ENCODE measurements at regions not wholly inside any gene's neighbourhood (a gene's known extent, or its start where the extent isn't known, plus 50 kb on each side); places are given as distances from the start of the nearest gene placed in this dataset.

DNA sequence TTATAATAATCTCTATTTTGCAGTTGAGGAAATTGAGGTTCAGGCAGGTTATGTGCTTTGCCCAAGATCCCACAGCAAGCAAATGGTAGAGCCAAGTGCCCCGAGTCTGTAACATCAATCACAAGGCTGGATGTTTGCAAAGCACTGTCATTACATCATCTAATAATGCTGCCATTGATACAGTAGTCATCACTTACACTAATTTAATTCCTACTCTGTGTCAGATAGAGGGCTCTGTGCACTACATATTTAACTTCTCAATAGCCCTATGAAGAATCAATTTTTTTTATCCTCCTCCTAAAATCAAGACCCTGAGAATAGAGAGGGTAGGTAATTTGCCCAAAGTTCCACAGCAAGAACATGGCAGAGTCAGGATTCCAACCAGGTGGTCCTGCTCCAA, 178.1 kb upstream of the VASH1 start:
- TF ChIP-seq EZH2 (IDR thresholded peaks at IDR 0.05), result no peak
- no peak for TF ChIP-seq POLR2AphosphoS5 (IDR thresholded peaks at IDR 0.05; ENCODE audit: borderline replicate concordance, low read depth, low read length)

Measured in SK-N-MC (cell line).